ENCODE measurements at regions not wholly inside any gene's neighbourhood (a gene's known extent, or its start where the extent isn't known, plus 50 kb on each side); places are given as distances from the start of the nearest gene placed in this dataset.
"Not testable (repeated sequence)": the region's sequence is repeated elsewhere in the genome, so short reads cannot be mapped to it uniquely, and the experiment has no call there.

GRCh38 chr6:875012-875411, 182.1 kb upstream of the EXOC2 start:
- no peak for DNase-seq (ENCODE audit: extremely low read depth, low read depth, low spot score)

GRCh38 chr6:872570-873125, 179.7 kb upstream of the EXOC2 start:
- DNase-seq (ENCODE audit: extremely low read depth, low read depth, low spot score) = no peak

GRCh38 chr6:871503-871902, 178.6 kb upstream of the EXOC2 start:
- no peak for DNase-seq (ENCODE audit: extremely low read depth, low read depth, low spot score)

- no peak for DNase-seq (ENCODE audit: extremely low read depth, low read depth, low spot score)
Observed at GRCh38 chr6:870096-870495, 177.2 kb upstream of the EXOC2 start.

GRCh38 chr6:868201-868600, 175.3 kb upstream of the EXOC2 start:
- DNase-seq (ENCODE audit: extremely low read depth, low read depth, low spot score) = no peak

GRCh38 chr6:867378-867777, 174.4 kb upstream of the EXOC2 start:
- no peak for DNase-seq (ENCODE audit: extremely low read depth, low read depth, low spot score)

GRCh38 chr6:866316-866715, 173.4 kb upstream of the EXOC2 start:
- DNase-seq (ENCODE audit: extremely low read depth, low read depth, low spot score) = no peak

GRCh38 chr6:865846-866245, 172.9 kb upstream of the EXOC2 start:
- no peak for DNase-seq (ENCODE audit: extremely low read depth, low read depth, low spot score)

- no peak for DNase-seq (ENCODE audit: extremely low read depth, low read depth, low spot score)
Observed at GRCh38 chr6:863831-864230, 170.9 kb upstream of the EXOC2 start.

GRCh38 chr6:863127-863526, 170.2 kb upstream of the EXOC2 start:
- DNase-seq (ENCODE audit: extremely low read depth, low read depth, low spot score) = not testable (repeated sequence)

GRCh38 chr6:859936-860335, 167.0 kb upstream of the EXOC2 start:
- DNase-seq (ENCODE audit: extremely low read depth, low read depth, low spot score) = no peak

- no peak for DNase-seq (ENCODE audit: extremely low read depth, low read depth, low spot score)
Observed at GRCh38 chr6:854406-855118, 161.6 kb upstream of the EXOC2 start.

GRCh38 chr6:852216-852615, 159.3 kb upstream of the EXOC2 start:
- not testable (repeated sequence) for DNase-seq (ENCODE audit: extremely low read depth, low read depth, low spot score)

GRCh38 chr6:849075-849506, 156.2 kb upstream of the EXOC2 start:
- DNase-seq (ENCODE audit: extremely low read depth, low read depth, low spot score) = no peak

- DNase-seq (ENCODE audit: extremely low read depth, low read depth, low spot score) = no peak
Observed at GRCh38 chr6:845566-845965, 152.6 kb upstream of the EXOC2 start.

- no peak for DNase-seq (ENCODE audit: extremely low read depth, low read depth, low spot score)
Observed at GRCh38 chr6:845101-845500, 152.2 kb upstream of the EXOC2 start.

GRCh38 chr6:842141-842540, 149.2 kb upstream of the EXOC2 start:
- no peak for DNase-seq (ENCODE audit: extremely low read depth, low read depth, low spot score)

GRCh38 chr6:841569-841968, 148.6 kb upstream of the EXOC2 start:
- no peak for DNase-seq (ENCODE audit: extremely low read depth, low read depth, low spot score)

GRCh38 chr6:839201-839600, 146.3 kb upstream of the EXOC2 start:
- no peak for DNase-seq (ENCODE audit: extremely low read depth, low read depth, low spot score)

GRCh38 chr6:837380-837779, 144.4 kb upstream of the EXOC2 start:
- DNase-seq (ENCODE audit: extremely low read depth, low read depth, low spot score) = no peak

- no peak for DNase-seq (ENCODE audit: extremely low read depth, low read depth, low spot score)
Observed at GRCh38 chr6:836276-836853, 143.4 kb upstream of the EXOC2 start.

- DNase-seq (ENCODE audit: extremely low read depth, low read depth, low spot score) = no peak
Observed at GRCh38 chr6:835476-836160, 142.7 kb upstream of the EXOC2 start.

Measured in glomerular endothelial cell (primary cell).